HEK293 (cell line): ENCODE measurements at regions not wholly inside any gene's neighbourhood (a gene's known extent, or its start where the extent isn't known, plus 50 kb on each side); places are given as distances from the start of the nearest gene placed in this dataset.

ENCODE experiments used
- CTCF ChIA-PET: fragments of 350-600 bp; formaldehyde crosslinking; extraction: SDS; loops from one replicate; lab custom pipeline; 2021; ENCODE audit warnings: antibody characterized with exemption; lab: Yijun Ruan, JAX
- POLR2A ChIA-PET: fragments of 300-600 bp; formaldehyde crosslinking; extraction: SDS; loops from one replicate; lab custom pipeline; 2020; ENCODE audit warnings: antibody characterized with exemption, inconsistent platforms; lab: Yijun Ruan, JAX
- H3K27ac ChIP-seq: fragments of 200-500 bp; sonication (Bioruptor generic); 2 replicates; pipeline ENCODE4 v1.5.1; 2014; ENCODE audit warnings: low read depth, low read length, control low read depth, inconsistent platforms; ENCODE audit errors: extremely low read depth
- H3K36me3 ChIP-seq, 2 experiments: fragments of 200-500 bp in 1 of 2; sonication (Bioruptor generic) in 1 of 2; 1 replicate in 1 of 2; 2 replicates in 1 of 2; pipeline ENCODE4 v1.5.1; 2014 to 2017; ENCODE audit warnings: inconsistent platforms in 2 of 2, low read length in 2 of 2; ENCODE audit not compliant: control insufficient read depth in 2 of 2, insufficient read depth in 1 of 2
- H3K4me1 ChIP-seq: fragments of 200-500 bp; sonication (Bioruptor generic); 2 replicates; pipeline ENCODE4 v1.5.1; 2014; ENCODE audit warnings: mild to moderate bottlenecking, low read length, inconsistent platforms; ENCODE audit not compliant: control insufficient read depth, insufficient read depth
- H3K4me3 ChIP-seq: 2 replicates; pipeline ENCODE4 v1.5.1; 2011; ENCODE audit warnings: low read depth, mild to moderate bottlenecking, control low read depth, low read length, moderate library complexity
- H3K9me3 ChIP-seq: fragments of 200-500 bp; sonication (Bioruptor generic); 2 replicates; pipeline ENCODE4 v1.5.1; 2014; ENCODE audit warnings: low read depth, low read length, inconsistent platforms; ENCODE audit not compliant: control insufficient read depth, insufficient read depth
- HOXD13 ChIP-seq: sonication (generic); formaldehyde crosslinking; IDR thresholded peaks from 2 replicates; pipeline ENCODE4 v1.8.0; 2022; ENCODE audit warnings: missing genetic modification reagents, borderline replicate concordance
- KLF8 ChIP-seq: fragments of 450-650 bp; formaldehyde crosslinking; IDR thresholded peaks from 2 replicates; pipeline ENCODE4 v1.5.1; 2016; ENCODE audit warnings: missing biosample characterization, missing genetic modification characterization
- MYNN ChIP-seq: fragments of 450-650 bp; formaldehyde crosslinking; IDR thresholded peaks from 2 replicates; pipeline ENCODE4 v1.5.1; 2016; ENCODE audit warnings: missing biosample characterization, missing genetic modification characterization, borderline replicate concordance
- OVOL3 ChIP-seq: fragments of 450-650 bp; formaldehyde crosslinking; IDR thresholded peaks from 2 replicates; pipeline ENCODE4 v1.5.1; 2016; ENCODE audit warnings: missing biosample characterization, missing genetic modification characterization
- PRDM1 ChIP-seq: fragments of 450-650 bp; formaldehyde crosslinking; IDR thresholded peaks from 2 replicates; pipeline ENCODE4; 2016; ENCODE audit warnings: missing biosample characterization, missing genetic modification characterization
- REPIN1 ChIP-seq: fragments of 450-650 bp; formaldehyde crosslinking; IDR thresholded peaks from 2 replicates; pipeline ENCODE4 v1.5.1; 2017; ENCODE audit warnings: missing biosample characterization, missing genetic modification characterization, low read depth
- SALL2 ChIP-seq: fragments of 450-650 bp; formaldehyde crosslinking; IDR thresholded peaks from 2 replicates; pipeline ENCODE4 v1.5.0; 2017; ENCODE audit warnings: missing biosample characterization, mild to moderate bottlenecking, missing genetic modification characterization, borderline replicate concordance
- SP3 ChIP-seq: fragments of 450-650 bp; formaldehyde crosslinking; IDR thresholded peaks from 2 replicates; pipeline ENCODE4 v1.5.1; 2016; ENCODE audit warnings: missing biosample characterization, missing genetic modification characterization
- TRIM28 ChIP-seq: IDR thresholded peaks from 2 replicates; pipeline ENCODE4 v1.6.1; 2011; ENCODE audit warnings: low read length, control low read depth, borderline replicate concordance
- ZBTB20 ChIP-seq: fragments of 450-650 bp; formaldehyde crosslinking; IDR thresholded peaks from 2 replicates; pipeline ENCODE4 v1.5.1; 2016; ENCODE audit warnings: missing biosample characterization, missing genetic modification characterization
- ZFP69B ChIP-seq: fragments of 450-650 bp; formaldehyde crosslinking; IDR thresholded peaks from 2 replicates; pipeline ENCODE4 v1.5.1; 2016; ENCODE audit warnings: missing biosample characterization, missing genetic modification characterization
- ZNF155 ChIP-seq: fragments of 450-650 bp; formaldehyde crosslinking; IDR thresholded peaks from 2 replicates; pipeline ENCODE4 v1.5.1; 2016; ENCODE audit warnings: missing biosample characterization, missing genetic modification characterization
- ZNF174 ChIP-seq: fragments of 450-650 bp; formaldehyde crosslinking; IDR thresholded peaks from 2 replicates; pipeline ENCODE4 v1.5.0; 2017; ENCODE audit warnings: missing biosample characterization, mild to moderate bottlenecking, missing genetic modification characterization
- ZNF175 ChIP-seq: fragments of 450-650 bp; formaldehyde crosslinking; IDR thresholded peaks from 2 replicates; pipeline ENCODE4 v1.5.1; 2016; ENCODE audit warnings: missing biosample characterization, missing genetic modification characterization
- ZNF311 ChIP-seq: fragments of 450-650 bp; formaldehyde crosslinking; IDR thresholded peaks from 2 replicates; pipeline ENCODE4 v1.5.1; 2017; ENCODE audit warnings: missing biosample characterization, missing genetic modification characterization, borderline replicate concordance
- ZNF335 ChIP-seq: fragments of 450-650 bp; formaldehyde crosslinking; conservative IDR thresholded peaks from 2 replicates; pipeline ENCODE4 v1.5.1; 2016; ENCODE audit warnings: missing biosample characterization, missing genetic modification characterization
- ZNF350 ChIP-seq: fragments of 450-650 bp; formaldehyde crosslinking; IDR thresholded peaks from 2 replicates; pipeline ENCODE4 v1.5.0; 2017; ENCODE audit warnings: missing biosample characterization, mild to moderate bottlenecking, missing genetic modification characterization
- ZNF585B ChIP-seq: fragments of 450-650 bp; formaldehyde crosslinking; IDR thresholded peaks from 2 replicates; pipeline ENCODE4 v1.5.1; 2016; ENCODE audit warnings: missing biosample characterization, missing genetic modification characterization
- ZNF600 ChIP-seq: fragments of 450-650 bp; formaldehyde crosslinking; IDR thresholded peaks from 2 replicates; pipeline ENCODE4 v1.5.1; 2016; ENCODE audit warnings: missing biosample characterization, missing genetic modification characterization
- ZNF629 ChIP-seq: fragments of 450-650 bp; formaldehyde crosslinking; IDR thresholded peaks from 2 replicates; pipeline ENCODE4 v1.5.1; 2017; ENCODE audit warnings: missing biosample characterization, missing genetic modification characterization
- ZNF701 ChIP-seq: fragments of 450-650 bp; formaldehyde crosslinking; IDR thresholded peaks from 2 replicates; pipeline ENCODE4 v1.5.1; 2016; ENCODE audit warnings: missing biosample characterization, missing genetic modification characterization
- ZNF830 ChIP-seq: fragments of 450-650 bp; IDR thresholded peaks from 2 replicates; pipeline ENCODE4 v1.5.0; 2018; ENCODE audit warnings: missing biosample characterization, missing genetic modification characterization, low read depth, mild to moderate bottlenecking, moderate library complexity
- ZSCAN16 ChIP-seq: fragments of 450-650 bp; formaldehyde crosslinking; IDR thresholded peaks from 2 replicates; pipeline ENCODE4 v1.5.1; 2016; ENCODE audit warnings: missing biosample characterization, missing genetic modification characterization
- TF ChIP-seq, protein P1 (sequence below): sonication (generic); formaldehyde crosslinking; IDR thresholded peaks from 2 replicates; pipeline ENCODE4 v1.8.1; 2022; ENCODE audit warnings: mild to moderate bottlenecking, moderate library complexity, missing genetic modification reagents
- TF ChIP-seq, protein P2 (sequence below): fragments of 450-650 bp; formaldehyde crosslinking; IDR thresholded peaks from 2 replicates; pipeline ENCODE4 v1.5.1; 2017; ENCODE audit warnings: missing biosample characterization, missing genetic modification characterization
- TF ChIP-seq, protein P3 (sequence below): fragments of 450-650 bp; formaldehyde crosslinking; IDR thresholded peaks from 2 replicates; pipeline ENCODE4 v1.5.1; 2017; ENCODE audit warnings: missing biosample characterization, missing genetic modification characterization
- TF ChIP-seq, protein P4 (sequence below): fragments of 450-650 bp; formaldehyde crosslinking; IDR thresholded peaks from 2 replicates; pipeline ENCODE4 v1.5.1; 2016; ENCODE audit warnings: missing biosample characterization, missing genetic modification characterization

DNA sequence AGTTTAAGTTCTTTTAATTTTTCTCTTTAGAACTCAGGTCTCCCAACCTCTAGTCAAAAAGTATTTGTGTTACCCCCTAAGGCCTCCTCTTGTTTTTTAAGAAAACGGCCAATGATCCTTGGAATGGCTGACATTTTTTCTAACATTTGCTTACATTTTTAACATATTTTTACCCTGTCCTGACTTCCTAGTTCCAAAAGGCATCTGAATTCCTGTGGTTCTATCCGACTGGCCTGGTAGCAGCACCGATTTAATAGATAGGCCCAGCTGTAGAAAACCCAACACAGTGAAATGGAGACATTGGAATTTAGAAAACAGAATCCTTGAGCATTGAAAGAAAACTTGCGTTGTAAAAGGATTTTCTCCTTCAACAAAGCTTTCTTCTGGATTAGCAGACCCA, 134.7 kb upstream of the GSC start (continued):
- TF ChIP-seq ZNF335 (tag by site-specific recombination) (no peak), ZNF629 (tag by site-specific recombination) (no peak), ZNF311 (tag by site-specific recombination) (no peak), OVOL3 (no peak), ZSCAN16 (tag by site-specific recombination) (no peak), KLF8 (no peak), SALL2 (no peak), ZFP69B (tag by site-specific recombination) (no peak), ZNF350 (tag by site-specific recombination) (no peak), ZNF585B (no peak)
- TF ChIP-seq, protein P1, sequence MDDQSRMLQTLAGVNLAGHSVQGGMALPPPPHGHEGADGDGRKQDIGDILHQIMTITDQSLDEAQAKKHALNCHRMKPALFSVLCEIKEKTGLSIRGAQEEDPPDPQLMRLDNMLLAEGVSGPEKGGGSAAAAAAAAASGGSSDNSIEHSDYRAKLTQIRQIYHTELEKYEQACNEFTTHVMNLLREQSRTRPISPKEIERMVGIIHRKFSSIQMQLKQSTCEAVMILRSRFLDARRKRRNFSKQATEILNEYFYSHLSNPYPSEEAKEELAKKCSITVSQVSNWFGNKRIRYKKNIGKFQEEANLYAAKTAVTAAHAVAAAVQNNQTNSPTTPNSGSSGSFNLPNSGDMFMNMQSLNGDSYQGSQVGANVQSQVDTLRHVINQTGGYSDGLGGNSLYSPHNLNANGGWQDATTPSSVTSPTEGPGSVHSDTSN (CRISPR knock-in tag), result no peak

DNA sequence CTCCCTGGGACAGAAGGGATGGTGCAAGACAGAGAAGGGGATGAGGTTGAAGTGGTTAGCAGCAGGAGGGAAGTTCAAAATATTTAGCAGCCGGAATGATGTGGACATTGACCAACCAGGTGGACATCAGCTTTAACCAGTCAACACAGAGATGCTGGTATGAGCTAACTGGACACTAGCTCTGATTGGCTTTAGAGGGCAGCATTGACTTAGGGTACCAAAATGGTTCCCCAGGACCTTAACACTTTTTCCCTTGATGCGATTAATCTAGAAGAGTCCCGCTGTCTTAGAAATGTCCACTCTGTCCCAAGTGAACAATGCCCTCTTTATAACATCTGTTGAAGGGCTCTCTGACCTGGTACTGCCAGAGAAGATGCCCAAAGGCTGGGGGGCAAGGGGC, 134.0 kb upstream of the GSC start:
- TF ChIP-seq, protein P2, sequence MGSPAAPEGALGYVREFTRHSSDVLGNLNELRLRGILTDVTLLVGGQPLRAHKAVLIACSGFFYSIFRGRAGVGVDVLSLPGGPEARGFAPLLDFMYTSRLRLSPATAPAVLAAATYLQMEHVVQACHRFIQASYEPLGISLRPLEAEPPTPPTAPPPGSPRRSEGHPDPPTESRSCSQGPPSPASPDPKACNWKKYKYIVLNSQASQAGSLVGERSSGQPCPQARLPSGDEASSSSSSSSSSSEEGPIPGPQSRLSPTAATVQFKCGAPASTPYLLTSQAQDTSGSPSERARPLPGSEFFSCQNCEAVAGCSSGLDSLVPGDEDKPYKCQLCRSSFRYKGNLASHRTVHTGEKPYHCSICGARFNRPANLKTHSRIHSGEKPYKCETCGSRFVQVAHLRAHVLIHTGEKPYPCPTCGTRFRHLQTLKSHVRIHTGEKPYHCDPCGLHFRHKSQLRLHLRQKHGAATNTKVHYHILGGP (tag by site-specific recombination), result no peak
- TF ChIP-seq, protein P3, sequence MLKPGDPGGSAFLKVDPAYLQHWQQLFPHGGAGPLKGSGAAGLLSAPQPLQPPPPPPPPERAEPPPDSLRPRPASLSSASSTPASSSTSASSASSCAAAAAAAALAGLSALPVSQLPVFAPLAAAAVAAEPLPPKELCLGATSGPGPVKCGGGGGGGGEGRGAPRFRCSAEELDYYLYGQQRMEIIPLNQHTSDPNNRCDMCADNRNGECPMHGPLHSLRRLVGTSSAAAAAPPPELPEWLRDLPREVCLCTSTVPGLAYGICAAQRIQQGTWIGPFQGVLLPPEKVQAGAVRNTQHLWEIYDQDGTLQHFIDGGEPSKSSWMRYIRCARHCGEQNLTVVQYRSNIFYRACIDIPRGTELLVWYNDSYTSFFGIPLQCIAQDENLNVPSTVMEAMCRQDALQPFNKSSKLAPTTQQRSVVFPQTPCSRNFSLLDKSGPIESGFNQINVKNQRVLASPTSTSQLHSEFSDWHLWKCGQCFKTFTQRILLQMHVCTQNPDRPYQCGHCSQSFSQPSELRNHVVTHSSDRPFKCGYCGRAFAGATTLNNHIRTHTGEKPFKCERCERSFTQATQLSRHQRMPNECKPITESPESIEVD (tag by site-specific recombination), result no peak
- TF ChIP-seq ZNF155 (tag by site-specific recombination), result no peak
- no peak for TF ChIP-seq HOXD13 (CRISPR knock-in tag)
- POLR2A ChIA-PET, result no interaction called here
- CTCF ChIA-PET, result interaction anchor here (0.7 kb wide), 1 partner anchor 529 kb away, joined by 4 read pairs; no protein-coding TSS in a partner anchor
- no peak overlapping the region for H3K4me3 ChIP-seq
- H3K9me3 ChIP-seq, result no peaks in the 10 kb centered on the region
- H3K27ac ChIP-seq, result no peak overlapping the region
- no peaks in the 10 kb centered on the region for H3K36me3 ChIP-seq
- no peaks in the 10 kb centered on the region for H3K4me1 ChIP-seq

DNA sequence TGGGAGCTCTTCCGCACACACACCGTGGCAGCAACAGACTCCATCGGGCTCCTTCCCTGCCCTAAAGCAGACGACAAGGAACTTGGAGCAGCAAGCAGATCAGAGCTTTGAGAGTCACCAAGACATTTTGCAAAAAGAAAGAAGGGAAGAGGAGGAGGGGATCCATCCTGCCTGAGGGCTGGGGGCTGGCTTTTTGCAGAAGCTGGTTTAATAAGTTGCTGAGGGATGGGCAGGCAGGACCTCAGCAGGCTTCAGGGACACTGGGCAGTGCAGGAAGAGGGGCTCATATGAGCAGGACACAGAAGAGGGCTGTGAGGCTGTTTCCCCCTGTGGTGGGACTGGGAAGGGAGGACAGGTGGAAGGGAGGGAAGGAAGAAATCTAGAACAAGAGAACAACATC, 133.4 kb upstream of the GSC start:
- Histone ChIP-seq H3K9me3 (no peaks in the 10 kb centered on the region), H3K4me1 (no peaks in the 10 kb centered on the region)
- CTCF ChIA-PET, result interaction anchor here (0.7 kb wide), 1 partner anchor 530 kb away, joined by 4 read pairs; no protein-coding TSS in a partner anchor
- TF ChIP-seq ZNF600 (tag by site-specific recombination) (no peak), HOXD13 (CRISPR knock-in tag) (no peak), ZNF830 (tag by site-specific recombination) (no peak), ZBTB20 (tag by site-specific recombination) (no peak), MYNN (tag by site-specific recombination) (no peak), TRIM28 (no peak), OVOL3 (no peak), ZNF174 (tag by site-specific recombination) (no peak), ZNF175 (no peak), ZNF701 (no peak), SP3 (no peak), PRDM1 (tag by site-specific recombination) (no peak), REPIN1 (tag by site-specific recombination) (no peak)
- TF ChIP-seq, protein P4, sequence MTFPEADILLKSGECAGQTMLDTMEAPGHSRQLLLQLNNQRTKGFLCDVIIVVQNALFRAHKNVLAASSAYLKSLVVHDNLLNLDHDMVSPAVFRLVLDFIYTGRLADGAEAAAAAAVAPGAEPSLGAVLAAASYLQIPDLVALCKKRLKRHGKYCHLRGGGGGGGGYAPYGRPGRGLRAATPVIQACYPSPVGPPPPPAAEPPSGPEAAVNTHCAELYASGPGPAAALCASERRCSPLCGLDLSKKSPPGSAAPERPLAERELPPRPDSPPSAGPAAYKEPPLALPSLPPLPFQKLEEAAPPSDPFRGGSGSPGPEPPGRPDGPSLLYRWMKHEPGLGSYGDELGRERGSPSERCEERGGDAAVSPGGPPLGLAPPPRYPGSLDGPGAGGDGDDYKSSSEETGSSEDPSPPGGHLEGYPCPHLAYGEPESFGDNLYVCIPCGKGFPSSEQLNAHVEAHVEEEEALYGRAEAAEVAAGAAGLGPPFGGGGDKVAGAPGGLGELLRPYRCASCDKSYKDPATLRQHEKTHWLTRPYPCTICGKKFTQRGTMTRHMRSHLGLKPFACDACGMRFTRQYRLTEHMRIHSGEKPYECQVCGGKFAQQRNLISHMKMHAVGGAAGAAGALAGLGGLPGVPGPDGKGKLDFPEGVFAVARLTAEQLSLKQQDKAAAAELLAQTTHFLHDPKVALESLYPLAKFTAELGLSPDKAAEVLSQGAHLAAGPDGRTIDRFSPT (tag by site-specific recombination), result no peak
- TF ChIP-seq, all 188 proteins: peak for 0
- Histone ChIP-seq H3K4me3 (no peak overlapping the region), H3K27ac (no peak overlapping the region), H3K36me3 (no peaks in the 10 kb centered on the region)
- POLR2A ChIA-PET, result no interaction called here
